ENCODE measurements at regions not wholly inside any gene's neighbourhood (a gene's known extent, or its start where the extent isn't known, plus 50 kb on each side); places are given as distances from the start of the nearest gene placed in this dataset.

GRCh38 chr5:108649646-108650045 lies 98.1 kb upstream of the FER start:
- no peak for DNase-seq (ENCODE audit: unreplicated experiment)
- Mint-ChIP-seq H3K4me3 (ENCODE audit: unreplicated experiment) (no peak overlapping the region), H3K27me3 (ENCODE audit: insufficient read depth, unreplicated experiment) (no peaks in the 10 kb centered on the region), H3K9me3 (ENCODE audit: unreplicated experiment) (peaks cover 8% of the 10 kb centered on the region), H3K27ac (ENCODE audit: low read depth, unreplicated experiment) (no peak overlapping the region), H3K4me1 (ENCODE audit: insufficient read depth, unreplicated experiment) (no peaks in the 10 kb centered on the region), H3K36me3 (ENCODE audit: insufficient read depth, unreplicated experiment) (peaks cover 6% of the 10 kb centered on the region)
- no TSS peak for BruUV-seq (replicated peaks)
- TF ChIP-seq, protein P1, sequence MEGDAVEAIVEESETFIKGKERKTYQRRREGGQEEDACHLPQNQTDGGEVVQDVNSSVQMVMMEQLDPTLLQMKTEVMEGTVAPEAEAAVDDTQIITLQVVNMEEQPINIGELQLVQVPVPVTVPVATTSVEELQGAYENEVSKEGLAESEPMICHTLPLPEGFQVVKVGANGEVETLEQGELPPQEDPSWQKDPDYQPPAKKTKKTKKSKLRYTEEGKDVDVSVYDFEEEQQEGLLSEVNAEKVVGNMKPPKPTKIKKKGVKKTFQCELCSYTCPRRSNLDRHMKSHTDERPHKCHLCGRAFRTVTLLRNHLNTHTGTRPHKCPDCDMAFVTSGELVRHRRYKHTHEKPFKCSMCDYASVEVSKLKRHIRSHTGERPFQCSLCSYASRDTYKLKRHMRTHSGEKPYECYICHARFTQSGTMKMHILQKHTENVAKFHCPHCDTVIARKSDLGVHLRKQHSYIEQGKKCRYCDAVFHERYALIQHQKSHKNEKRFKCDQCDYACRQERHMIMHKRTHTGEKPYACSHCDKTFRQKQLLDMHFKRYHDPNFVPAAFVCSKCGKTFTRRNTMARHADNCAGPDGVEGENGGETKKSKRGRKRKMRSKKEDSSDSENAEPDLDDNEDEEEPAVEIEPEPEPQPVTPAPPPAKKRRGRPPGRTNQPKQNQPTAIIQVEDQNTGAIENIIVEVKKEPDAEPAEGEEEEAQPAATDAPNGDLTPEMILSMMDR (IDR thresholded peaks at IDR 0.05; ENCODE audit: unreplicated experiment), result no peak
- POLR2A ChIA-PET, result interaction anchor here (0.6 to 0.7 kb wide), 3 partner anchors 21 to 138 kb away, joined by 3 read pairs; no protein-coding TSS in a partner anchor
- intact Hi-C loops (cut with micrococcal nuclease), result loop anchor here (10.0 kb wide), 1 partner anchor 125 kb away; no protein-coding TSS in a partner anchor
- CTCF ChIA-PET, result interaction anchor here (0.6 to 1.6 kb wide), 2 partner anchors 7 to 80 kb away, joined by 3 to 7 read pairs; no protein-coding TSS in a partner anchor

DNA sequence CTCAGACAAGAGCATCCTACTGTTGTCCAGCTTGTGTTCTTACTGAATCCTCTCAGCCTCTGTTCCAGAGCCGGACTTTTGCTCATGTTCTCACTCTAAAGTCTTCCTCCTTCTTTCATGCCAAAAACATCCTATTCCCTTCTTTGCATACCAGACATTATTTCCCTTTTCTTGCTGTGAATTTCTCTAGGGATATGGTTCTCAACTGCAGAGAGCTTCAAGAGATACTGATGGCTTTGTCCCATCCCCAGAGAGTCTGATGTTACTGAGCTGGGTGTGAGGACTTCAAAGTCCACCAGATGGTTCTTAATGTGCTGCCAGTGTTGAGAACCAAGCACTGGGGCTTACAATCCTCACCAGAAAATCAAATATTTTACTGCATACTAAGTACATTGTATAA lies 98.6 kb upstream of the FER start:
- Mint-ChIP-seq H3K27me3 (ENCODE audit: insufficient read depth, unreplicated experiment) (no peaks in the 10 kb centered on the region), H3K27ac (ENCODE audit: low read depth, unreplicated experiment) (no peak overlapping the region), H3K36me3 (ENCODE audit: insufficient read depth, unreplicated experiment) (peaks cover 6% of the 10 kb centered on the region), H3K9me3 (ENCODE audit: unreplicated experiment) (peaks cover 8% of the 10 kb centered on the region), H3K4me1 (ENCODE audit: insufficient read depth, unreplicated experiment) (no peaks in the 10 kb centered on the region), H3K4me3 (ENCODE audit: unreplicated experiment) (no peak overlapping the region)
- TF ChIP-seq, protein P1 (IDR thresholded peaks at IDR 0.05; ENCODE audit: unreplicated experiment), result no peak
- CTCF ChIA-PET, result interaction anchor here (0.6 kb wide), 2 partner anchors 8 to 80 kb away, joined by 3 read pairs; no protein-coding TSS in a partner anchor
- no TSS peak for BruUV-seq (replicated peaks)
- no peak for DNase-seq (ENCODE audit: unreplicated experiment)
- POLR2A ChIA-PET, result interaction anchor here (0.6 kb wide), 1 partner anchor 34 kb away, joined by 3 read pairs; no protein-coding TSS in a partner anchor
- intact Hi-C loops (cut with micrococcal nuclease), result loop anchor here (10.0 kb wide), 1 partner anchor 124 kb away; no protein-coding TSS in a partner anchor

DNA sequence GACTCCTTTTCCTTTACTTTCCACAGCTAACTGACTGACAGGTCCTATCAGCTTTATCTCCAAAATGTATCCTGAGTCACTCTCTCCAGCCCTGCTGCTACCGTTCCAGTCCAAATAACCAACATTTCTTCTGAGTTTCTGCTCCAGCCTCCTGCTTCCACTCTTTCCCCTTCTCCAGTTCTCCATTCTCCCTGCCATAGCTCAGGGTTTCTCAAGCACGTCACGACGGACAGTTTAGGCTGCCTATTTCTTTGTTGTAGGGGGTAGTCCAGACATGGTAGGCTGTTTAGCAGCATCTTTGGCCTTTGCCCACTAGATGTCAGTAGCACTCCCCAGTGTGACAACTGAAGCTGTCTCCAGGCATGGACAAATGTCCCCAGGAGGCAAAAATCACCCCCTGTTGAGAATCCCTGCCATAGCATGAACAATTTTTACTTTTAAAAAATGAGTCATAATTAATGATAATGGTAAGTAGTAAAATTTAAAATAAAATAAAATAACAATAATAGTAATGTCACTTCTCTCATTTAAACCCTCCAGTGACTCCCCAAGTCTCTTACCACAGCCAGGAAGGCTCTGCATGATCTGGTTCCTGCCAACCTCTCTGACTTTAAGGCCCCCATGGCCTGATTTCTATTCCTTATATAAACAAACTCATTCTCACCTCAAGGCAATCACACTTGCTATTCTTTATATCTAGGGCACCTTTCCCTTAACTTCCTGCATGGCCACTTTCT lies 105.4 kb upstream of the FER start:
- H3K4me1 Mint-ChIP-seq (ENCODE audit: insufficient read depth, unreplicated experiment), result peaks cover 6% of the 10 kb centered on the region
- TF ChIP-seq, protein P1 (IDR thresholded peaks at IDR 0.05; ENCODE audit: unreplicated experiment), result peak; percentile 77
- ChIA-PET CTCF (interaction anchor here (0.6 to 2.9 kb wide), 36 partner anchors 8 to 1984 kb away, joined by 3 to 16 read pairs (median 4); no protein-coding TSS in a partner anchor), POLR2A (interaction anchor here (0.6 to 3.0 kb wide), 8 partner anchors 12 to 768 kb away, joined by 3 to 11 read pairs (median 4); partner anchors contain the start of genes FER and PJA2)
- BruUV-seq (replicated peaks), result no TSS peak
- no peak overlapping the region for H3K27ac Mint-ChIP-seq (ENCODE audit: low read depth, unreplicated experiment)
- peaks cover 8% of the 10 kb centered on the region for H3K9me3 Mint-ChIP-seq (ENCODE audit: unreplicated experiment)
- no peaks in the 10 kb centered on the region for H3K27me3 Mint-ChIP-seq (ENCODE audit: insufficient read depth, unreplicated experiment)
- peak; percentile 83 for DNase-seq (ENCODE audit: unreplicated experiment)
- no peaks in the 10 kb centered on the region for H3K36me3 Mint-ChIP-seq (ENCODE audit: insufficient read depth, unreplicated experiment)
- intact Hi-C loops (cut with micrococcal nuclease), result loop anchor here (1.0 to 10.0 kb wide), 5 partner anchors 39 to 825 kb away; partner anchors contain the start of gene FER
- H3K4me3 Mint-ChIP-seq (ENCODE audit: unreplicated experiment), result peak overlapping the region; percentile 5

DNA sequence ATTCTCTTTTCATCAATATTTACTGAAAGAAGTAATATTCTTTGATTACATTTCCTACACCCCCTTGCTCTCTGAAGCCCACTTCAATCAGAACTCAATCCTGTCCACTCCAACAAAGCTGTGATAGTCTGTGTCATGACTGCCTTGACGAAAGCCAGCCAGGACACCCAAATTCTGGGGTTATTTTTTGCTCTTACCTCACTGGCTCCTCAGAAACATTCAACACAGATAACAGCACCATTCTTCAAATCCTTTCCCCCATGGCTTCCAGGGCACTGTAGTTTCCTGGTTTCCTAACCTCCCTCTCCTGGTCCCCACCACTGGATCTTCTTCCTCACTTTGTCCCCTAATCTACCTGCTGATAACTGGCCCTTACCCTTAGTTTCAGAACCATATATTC lies 106.1 kb upstream of the FER start:
- BruUV-seq (replicated peaks), result no TSS peak
- H3K36me3 Mint-ChIP-seq (ENCODE audit: insufficient read depth, unreplicated experiment), result no peaks in the 10 kb centered on the region
- H3K4me3 Mint-ChIP-seq (ENCODE audit: unreplicated experiment), result no peak overlapping the region
- POLR2A ChIA-PET, result interaction anchor here (0.6 to 3.0 kb wide), 5 partner anchors 12 to 768 kb away, joined by 3 to 11 read pairs (median 4); partner anchors contain the start of genes FER and PJA2
- TF ChIP-seq, protein P1 (IDR thresholded peaks at IDR 0.05; ENCODE audit: unreplicated experiment), result no peak
- intact Hi-C loops (cut with micrococcal nuclease), result loop anchor here (5.0 to 10.0 kb wide), 2 partner anchors 117 to 826 kb away; no protein-coding TSS in a partner anchor
- peaks cover under 1% of the 10 kb centered on the region for H3K9me3 Mint-ChIP-seq (ENCODE audit: unreplicated experiment)
- no peak overlapping the region for H3K27ac Mint-ChIP-seq (ENCODE audit: low read depth, unreplicated experiment)
- H3K4me1 Mint-ChIP-seq (ENCODE audit: insufficient read depth, unreplicated experiment), result peaks cover 6% of the 10 kb centered on the region
- no peak for DNase-seq (ENCODE audit: unreplicated experiment)
- CTCF ChIA-PET, result interaction anchor here (0.6 to 2.9 kb wide), 31 partner anchors 9 to 1984 kb away, joined by 3 to 16 read pairs (median 4); no protein-coding TSS in a partner anchor
- no peaks in the 10 kb centered on the region for H3K27me3 Mint-ChIP-seq (ENCODE audit: insufficient read depth, unreplicated experiment)
